ENCODE measurements at regions not wholly inside any gene's neighbourhood (a gene's known extent, or its start where the extent isn't known, plus 50 kb on each side); places are given as distances from the start of the nearest gene placed in this dataset.

DNA sequence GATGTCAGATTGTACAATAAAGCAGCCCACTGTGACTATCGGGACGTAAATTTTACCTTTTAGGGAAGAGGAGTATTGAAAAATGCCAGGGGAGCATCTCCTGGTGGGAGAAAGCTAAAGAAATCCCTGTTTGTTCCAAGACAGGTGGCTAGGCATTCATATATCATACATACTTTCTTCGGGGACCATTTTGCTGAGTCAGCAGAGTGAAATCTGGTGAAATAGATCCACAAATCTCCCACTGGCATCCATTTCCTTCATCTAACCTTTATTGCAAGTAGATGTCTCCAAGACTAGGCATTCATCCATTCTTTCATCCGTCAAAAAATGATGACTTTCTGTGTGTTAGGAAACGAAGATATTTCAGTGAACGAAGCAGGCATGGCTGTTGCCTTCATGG lies 107.1 kb downstream of the BMP4 start:
- TF ChIP-seq, protein P1, sequence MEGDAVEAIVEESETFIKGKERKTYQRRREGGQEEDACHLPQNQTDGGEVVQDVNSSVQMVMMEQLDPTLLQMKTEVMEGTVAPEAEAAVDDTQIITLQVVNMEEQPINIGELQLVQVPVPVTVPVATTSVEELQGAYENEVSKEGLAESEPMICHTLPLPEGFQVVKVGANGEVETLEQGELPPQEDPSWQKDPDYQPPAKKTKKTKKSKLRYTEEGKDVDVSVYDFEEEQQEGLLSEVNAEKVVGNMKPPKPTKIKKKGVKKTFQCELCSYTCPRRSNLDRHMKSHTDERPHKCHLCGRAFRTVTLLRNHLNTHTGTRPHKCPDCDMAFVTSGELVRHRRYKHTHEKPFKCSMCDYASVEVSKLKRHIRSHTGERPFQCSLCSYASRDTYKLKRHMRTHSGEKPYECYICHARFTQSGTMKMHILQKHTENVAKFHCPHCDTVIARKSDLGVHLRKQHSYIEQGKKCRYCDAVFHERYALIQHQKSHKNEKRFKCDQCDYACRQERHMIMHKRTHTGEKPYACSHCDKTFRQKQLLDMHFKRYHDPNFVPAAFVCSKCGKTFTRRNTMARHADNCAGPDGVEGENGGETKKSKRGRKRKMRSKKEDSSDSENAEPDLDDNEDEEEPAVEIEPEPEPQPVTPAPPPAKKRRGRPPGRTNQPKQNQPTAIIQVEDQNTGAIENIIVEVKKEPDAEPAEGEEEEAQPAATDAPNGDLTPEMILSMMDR (IDR thresholded peaks at IDR 0.05): no peak
- TF ChIP-seq POLR2A (IDR thresholded peaks at IDR 0.05): no peak
